COR-L47 (cell line): ENCODE measurements at regions not wholly inside any gene's neighbourhood (a gene's known extent, or its start where the extent isn't known, plus 50 kb on each side); places are given as distances from the start of the nearest gene placed in this dataset.
"Not testable (repeated sequence)": the region's sequence is repeated elsewhere in the genome, so short reads cannot be mapped to it uniquely, and the experiment has no call there.

Experiments
- DNase-seq: peaks from one replicate; lab custom pipeline; 2025; lab: John Stamatoyannopoulos, UW

DNA sequence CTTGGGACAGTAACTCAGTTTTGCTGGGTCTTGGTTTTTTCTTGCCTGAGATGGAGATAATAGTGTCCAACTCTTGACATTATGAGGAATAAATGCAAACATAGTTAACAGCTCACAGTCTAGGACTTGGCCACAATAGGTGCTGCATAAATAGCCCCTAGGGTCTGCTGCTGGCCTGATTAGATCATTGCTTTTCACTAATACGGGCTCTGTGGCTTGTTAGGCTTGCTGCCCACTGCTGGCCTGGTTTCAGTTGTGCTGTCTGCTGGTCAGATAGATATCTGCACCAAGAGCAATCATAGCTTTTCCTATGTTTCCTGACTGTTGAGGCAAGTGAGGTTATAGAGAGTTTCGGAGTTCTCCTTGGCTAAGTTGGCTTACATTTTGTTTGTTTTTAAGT lies 246.1 kb downstream of the DNAJB9 start:
- DNase-seq: no peak

DNA sequence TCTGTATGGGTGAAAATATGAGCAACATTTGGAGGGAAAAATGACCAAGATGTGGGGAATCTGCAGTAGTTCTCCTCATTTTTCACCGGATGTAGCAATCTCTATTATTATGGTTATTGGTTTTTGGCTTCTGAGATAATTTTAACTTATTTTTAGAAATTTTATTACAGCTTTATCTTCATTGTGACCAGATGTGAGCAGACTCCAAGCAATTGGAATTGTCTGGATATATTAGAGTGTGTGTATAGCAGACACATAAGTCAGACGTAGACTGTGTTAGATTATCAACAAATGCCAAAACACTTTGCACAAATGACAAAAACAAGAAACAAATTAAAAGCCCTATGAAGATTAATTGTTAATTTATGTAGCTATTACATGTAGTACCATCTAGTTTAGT lies 249.1 kb downstream of the DNAJB9 start:
- DNase-seq: no peak

DNA sequence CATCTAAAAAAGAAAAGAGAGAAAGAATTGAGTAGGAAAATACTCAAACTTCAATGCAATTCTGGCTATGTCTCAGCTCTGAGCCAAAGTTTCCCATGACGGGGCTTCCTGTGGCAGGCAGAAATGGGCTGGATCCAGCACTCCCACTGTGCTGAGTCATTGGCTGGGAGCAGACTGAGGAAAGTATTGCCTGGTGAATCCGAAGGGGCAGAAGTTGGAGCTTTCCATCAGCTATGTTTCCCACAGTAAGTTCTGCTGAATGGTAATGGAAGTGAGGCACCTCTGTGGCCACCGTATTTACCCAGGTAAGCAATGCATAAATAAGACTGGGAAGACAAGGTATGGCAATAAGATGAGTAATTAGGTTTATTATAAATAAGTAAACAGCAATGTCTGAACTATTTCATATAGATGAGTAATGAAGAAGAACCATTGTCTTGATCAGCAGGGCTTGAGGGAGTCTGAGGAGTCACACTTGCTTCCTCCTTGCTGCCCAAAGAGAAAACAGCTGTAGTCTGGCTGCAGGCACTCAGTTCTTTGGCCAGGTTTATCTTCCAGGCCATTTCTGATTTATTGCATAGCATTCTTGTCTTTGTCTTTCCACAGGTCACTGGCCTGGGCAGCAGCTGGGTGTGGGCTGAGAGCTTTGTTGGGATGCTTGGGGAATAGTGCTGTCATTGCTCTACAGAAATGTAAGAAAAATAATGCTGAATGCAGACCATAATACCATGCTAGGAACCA lies 255.3 kb downstream of the DNAJB9 start:
- no peak for DNase-seq

DNA sequence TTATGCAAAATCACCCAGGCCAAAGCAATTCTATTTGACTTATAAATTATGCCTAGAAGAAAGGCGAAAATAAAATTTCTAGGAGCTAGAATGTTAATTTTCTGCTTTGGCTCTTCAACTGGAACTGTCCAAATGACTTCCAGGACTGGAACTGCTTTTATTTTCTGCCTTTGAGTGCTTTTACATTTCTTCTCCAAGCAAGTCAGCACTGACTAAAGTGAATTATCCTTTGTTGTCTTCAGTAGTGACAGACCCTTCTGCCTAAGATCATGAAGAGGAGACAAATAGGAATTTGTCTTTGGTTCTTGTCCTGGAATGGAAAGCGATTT lies 255.9 kb downstream of the DNAJB9 start:
- no peak for DNase-seq

DNA sequence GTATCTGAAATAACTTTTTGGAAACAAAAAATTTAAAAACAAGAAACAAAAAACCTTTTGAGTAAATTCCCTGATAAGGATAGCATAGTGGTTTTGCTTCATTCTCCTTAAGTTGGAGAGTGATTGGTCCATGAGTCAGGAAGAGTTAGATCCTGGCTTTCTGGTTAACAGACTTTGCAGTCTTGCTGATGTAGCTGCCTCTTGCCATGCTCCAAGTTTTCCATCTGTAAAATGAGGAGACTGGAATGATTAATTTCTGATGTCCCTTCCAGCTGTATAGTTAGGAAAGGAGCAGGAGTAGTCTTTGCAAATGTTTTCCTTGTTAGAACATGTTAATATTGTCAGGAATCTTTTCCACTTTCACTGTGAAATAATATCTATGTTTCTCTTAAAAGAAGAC lies 266.6 kb downstream of the DNAJB9 start:
- DNase-seq: no peak

DNA sequence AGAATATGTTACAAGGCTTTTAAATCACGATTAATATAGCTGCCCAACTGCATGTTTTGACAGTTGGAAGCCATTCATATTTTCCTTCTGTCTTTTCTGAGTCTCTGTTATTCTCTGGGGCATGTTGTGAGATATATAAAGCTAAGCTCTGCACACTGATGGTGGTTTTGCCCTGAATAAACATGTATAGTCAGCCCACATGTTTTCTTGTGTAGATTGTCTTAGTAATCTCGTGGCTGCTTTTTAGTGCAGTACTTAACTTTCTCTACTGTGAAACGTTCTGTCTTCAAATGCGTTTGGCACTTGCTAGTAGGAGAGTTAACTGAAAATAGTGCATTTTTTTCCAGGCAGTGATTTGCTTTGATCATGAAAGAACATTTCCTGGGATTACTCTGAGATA lies 268.5 kb downstream of the DNAJB9 start:
- DNase-seq: no peak

DNA sequence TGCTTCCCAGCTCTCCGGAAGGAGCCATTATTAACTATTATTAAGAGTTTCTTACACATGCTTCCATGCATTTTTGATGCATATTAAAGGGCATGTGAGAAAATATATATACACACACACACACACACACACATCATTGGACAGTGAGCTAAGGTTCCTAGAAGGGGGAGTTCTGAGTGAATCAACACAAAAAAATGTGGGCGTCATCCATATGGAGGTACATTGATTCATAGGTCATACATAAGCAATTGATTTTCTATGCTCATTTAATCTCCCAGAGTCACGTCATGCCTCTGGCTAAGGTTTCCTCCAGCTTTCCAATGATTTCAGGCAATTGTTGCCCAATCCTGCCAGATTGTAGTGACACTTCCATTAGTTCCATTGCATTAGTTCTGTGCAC lies 269.4 kb downstream of the DNAJB9 start:
- DNase-seq: no peak

DNA sequence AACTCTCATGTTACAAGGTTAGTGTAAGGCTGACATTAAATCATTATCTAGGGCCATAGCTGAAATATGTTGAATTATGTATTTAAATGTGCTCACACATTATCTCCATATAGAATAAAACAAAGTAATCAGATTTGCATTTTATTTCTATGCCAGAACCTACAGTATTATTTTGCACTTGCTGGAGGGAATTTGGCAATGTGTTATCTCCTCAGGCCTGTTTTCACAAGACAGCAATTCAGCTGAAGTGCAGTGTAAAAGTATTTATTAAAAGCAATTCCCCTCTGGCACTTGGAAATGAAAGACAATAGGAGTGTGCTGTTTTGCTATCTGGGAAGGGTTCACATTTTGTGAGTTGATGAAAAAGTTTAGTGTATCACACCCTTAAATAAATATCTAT lies 276.3 kb downstream of the DNAJB9 start:
- no peak for DNase-seq

DNA sequence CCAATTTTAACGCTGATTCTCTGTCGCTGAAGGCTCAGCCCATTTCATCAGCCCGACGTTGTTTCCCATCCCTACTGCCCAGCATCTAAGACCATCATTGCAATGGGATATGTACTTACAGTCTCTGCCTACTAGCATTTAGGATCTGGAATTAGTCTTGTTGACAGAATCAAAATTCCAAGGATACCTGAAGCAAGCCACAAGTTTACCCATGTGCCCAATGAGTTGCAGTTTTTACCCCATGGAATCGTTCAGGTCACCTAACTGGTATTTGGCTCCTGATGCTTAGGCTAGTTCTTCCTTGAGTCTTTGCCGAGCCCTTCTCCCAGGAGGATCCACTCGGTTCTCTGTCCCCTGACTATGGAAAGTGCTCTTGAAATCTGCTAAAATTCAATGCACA lies 276.8 kb downstream of the DNAJB9 start:
- DNase-seq: no peak

DNA sequence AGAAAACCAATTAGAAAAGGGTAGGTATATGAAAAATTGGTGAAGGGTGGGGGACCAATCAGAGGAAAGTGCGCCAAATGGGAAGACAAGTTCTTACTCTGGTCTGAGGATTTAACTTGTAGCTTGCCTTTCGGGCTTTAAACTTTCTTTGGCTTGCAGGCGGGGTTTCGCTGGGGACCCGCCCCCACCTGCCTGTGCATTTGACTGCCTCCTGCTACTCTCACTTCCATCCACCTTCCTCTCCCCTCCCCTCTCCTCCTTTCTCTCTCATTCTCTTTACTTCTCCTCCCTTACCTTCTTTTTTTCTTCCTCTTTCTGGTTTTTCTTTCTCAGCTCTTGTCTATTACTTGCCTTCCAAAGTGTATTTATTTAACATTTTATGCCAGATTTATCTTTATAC lies 278.8 kb downstream of the DNAJB9 start:
- DNase-seq: no peak

DNA sequence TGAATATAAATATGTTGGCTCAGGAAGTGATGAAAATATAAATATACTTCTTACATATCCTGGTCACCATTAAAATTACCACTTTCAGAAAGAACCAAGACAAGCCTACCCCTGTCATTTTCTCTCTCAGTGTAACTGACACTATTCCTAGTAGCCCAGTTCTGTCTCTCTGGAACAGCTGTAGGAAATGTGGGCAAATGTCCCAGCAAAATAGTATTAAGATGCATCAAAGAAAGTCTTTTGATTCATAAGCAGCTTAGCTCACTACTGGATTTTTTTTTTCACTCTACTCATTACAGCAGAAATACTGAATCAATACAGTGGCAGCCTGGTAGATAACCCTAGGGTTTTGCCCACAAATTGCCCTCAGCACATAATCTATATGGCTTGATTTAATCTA lies 290.9 kb downstream of the DNAJB9 start:
- DNase-seq: no peak

DNA sequence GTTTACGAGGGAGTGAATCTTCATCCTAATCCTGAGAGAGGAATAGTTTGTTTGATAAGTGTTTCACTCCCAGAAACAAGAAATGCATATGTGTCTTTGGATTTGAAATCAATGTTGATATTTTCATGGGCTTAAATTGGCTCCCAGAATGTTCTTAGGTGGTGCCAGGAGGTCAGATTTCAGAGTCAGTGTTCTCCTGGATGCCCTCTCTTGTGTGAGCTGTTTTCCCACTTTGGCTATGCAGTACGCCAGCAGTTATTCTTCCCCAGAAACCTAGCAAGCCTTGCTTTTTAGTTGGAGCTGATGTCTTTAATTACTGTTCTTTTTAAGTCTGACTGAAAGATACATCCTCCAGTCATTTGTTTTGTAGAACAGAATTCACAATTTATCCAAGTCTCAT lies 291.4 kb downstream of the DNAJB9 start:
- DNase-seq: no peak

DNA sequence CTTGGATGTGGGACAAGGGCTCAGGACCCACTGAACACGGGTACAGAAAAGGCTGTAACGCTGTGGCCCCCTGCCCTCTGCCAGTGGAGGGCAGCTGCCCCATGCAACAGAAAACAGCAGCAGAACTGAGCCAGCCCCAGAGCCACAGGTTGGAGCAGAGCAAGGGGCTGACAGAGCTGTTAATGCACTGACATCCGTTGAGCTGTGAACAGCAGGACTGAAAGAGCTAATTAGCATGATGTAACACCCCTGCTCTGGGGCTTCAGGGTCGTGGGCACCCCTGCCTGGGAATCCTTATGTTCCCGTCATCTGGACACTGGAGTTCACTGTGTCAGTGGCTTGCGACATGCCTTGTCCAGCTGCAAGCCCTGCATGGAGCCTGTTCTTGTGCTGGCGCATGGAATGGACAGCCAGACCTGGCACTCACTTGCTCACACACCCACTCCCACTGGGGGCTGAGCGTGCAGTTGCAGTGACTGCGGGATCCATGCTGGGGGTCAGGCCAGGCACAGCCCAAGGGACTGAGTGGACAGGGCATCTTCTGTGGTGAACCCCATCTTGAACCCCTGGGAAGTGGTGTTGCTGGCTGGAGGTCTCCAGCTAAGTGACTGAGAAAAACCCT lies 293.7 kb downstream of the DNAJB9 start:
- DNase-seq: no peak

DNA sequence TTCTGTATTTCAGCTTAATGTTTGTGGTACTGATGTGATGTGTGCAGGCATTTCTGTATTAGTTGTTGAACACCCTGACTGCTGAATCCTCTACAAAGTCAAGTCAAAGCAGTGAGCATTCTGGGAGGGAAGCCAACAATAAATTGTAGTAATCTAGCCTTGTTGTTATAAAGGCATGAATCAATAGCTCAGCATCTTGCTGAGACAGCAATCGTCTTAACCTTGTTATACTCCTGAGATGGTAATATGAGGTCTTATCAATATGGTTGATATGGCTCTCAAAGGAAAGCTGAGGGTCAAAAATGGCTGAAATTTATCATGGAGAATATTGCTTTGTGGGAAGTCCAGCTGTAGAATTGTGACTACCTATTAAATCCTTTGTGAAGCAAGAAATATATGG lies 299.4 kb downstream of the DNAJB9 start:
- no peak for DNase-seq

DNA sequence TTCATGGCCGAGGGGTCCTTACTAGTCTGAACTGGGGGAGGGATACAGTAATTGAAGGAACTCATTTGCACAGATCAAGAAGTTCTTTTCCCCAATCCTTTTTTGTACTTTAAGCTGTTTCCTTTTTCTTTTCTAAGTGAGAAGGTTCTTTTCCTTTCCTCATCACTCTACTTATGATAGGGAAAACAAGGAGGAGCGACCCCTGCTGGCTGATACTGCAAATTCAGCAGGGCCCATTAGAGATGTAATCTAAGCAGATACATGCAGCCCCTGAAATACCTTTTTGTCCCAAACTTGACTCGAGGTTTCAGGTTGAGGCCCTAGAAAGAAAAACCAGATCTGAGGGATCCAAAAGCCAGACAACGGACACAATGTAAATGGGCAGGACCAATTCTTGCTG lies 305.5 kb downstream of the DNAJB9 start:
- DNase-seq: no peak

DNA sequence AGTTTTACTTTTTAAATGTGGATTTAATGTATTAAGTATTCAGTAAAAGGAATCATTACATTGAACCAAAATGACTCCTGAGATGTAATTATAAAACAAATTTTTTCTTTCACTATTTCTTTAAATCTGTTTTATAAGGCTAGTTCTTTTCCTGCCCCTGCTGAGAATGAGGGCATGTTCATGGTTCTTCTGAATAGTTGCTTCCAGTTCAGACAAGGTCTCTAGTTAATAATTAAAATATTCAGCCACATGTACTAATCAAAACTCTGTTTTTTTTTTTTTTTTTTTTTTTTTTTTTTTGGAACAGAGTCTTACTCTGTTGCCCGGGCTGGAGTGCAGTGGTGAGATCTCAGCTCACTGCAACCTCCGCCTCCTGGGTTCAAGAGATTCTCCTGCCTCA lies 321.2 kb downstream of the DNAJB9 start:
- DNase-seq: no peak

DNA sequence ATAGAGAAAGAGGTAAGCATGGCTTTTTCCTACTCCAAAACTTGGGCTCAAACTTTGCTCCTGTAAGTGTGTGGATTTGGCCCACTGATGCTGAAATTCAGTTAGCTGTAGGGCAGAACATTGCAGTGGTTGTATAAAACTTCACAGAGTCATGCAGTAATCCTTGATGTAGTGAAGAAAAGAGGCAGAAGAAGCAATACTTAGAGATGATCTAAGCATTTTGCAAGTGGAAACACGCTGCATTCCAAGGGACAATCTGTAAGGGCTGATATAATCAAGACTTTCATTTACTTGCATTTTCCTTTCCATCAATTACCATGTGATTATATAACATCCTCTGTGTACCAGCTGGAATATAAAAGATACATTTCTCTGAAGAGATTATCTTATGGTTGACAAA lies 338.8 kb downstream of the DNAJB9 start:
- DNase-seq: no peak

DNA sequence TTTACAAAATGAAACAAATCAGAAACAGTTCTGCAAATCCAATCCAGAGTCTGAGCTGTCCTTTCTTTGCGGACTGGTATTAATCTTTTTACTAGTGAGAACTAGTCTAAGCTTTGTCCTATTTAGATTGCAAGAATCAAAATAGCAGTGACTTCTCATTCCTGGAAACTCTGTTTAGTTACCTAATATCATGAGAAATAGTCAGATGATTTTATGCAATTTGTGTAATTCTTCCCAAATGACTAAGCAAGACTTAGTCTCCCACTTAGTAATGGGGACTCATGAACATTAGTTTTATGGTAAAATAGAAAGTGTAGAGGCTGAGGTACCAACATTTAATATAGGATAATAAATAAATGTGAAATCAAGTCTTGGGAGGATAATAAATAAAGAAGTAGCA lies 341.3 kb downstream of the DNAJB9 start:
- DNase-seq: no peak

DNA sequence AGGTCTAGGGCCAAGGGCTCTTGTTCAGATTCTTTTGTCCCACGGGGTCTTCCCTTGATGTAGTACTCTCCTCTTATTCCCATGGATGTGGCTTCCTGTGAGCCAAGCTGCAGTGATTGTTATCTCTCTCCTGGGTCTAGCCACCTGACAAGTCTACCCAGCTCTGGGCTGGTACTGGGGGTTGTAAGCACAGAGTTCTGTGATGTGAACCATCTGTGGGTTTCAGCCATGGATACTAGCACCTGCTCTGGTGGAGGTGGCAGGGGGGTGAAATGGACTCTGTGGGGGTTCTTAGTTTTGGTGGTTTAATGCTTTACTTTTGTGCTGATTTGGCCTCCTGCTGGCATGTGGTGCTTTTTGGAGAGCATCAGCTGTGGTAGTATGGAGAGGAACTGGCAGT lies 350.8 kb downstream of the DNAJB9 start:
- no peak for DNase-seq

DNA sequence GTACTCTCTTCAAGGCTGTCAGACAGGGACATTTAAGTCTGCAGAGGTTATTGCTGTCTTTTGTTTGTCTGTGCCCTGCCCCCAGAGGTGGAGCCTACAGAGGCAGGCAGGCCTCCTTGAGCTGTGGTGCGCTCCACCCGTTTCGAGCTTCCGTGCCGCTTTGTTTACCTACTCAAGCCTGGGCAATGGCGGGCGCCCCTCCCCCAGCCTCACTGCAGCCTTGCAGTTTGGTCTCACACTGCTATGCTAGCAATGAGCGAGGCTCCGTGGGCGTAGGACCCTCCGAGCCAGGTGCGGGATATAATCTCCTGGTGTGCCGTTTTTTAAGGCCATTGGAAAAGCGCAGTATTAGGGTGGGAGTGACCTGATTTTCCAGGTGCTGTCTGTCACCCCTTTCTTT lies 373.4 kb downstream of the DNAJB9 start:
- not testable (repeated sequence) for DNase-seq

DNA sequence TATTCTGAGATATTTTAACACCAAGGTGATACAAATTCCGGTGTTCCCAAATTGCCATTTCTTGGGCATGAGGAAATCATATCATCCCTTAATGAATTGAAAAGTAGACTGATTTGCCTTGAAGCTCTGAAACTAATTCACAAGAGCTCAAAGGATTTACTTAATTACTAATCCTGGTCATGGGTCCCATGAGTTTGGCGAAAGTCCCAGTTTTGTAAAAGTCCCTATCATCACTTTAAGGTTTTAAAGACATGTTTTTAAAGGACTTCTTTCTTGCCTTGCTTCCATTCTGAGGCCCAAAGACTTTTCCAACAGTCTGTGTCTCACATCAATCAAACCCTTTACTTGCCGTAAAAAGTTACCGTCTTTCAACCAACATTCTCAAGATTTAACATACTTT lies 377.9 kb downstream of the DNAJB9 start:
- DNase-seq: no peak

DNA sequence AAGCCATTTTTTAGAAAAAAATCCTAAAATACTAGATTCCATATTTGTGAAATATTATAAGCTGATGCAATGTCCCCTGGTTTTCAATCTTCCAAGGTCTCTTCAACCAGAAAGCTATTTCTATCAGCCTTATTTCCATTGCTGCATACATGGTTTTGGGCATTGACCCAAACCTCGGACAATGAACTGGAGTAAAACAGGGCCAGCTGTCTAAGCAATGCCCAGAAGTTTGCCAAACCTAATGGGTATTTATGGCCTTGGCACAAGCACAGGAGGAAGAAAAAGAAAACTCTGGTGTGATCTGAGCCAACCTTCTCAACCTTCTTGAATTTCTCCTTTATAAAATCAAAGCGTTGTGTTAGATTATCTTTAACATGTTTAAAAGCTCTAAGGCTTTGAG lies 402.3 kb downstream of the DNAJB9 start:
- peak; percentile 12 for DNase-seq

DNA sequence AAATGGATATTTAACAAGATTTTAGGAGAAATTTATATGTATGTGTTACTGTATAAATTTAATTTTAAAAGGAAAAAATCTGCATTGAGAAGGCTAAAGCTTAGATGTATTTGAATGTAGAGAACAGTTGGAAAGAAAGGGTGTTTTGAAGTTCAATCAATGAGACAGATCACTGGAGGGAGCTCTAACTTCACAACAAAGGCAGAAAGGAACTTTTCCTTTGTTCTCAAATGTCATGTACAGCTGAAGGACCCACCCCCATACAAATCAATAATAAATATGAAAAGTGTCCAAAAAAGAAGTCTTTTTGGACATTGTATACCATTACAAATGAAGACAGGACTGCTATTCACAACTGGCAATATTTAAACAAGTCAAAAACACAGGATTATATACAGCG lies 403.4 kb downstream of the DNAJB9 start:
- DNase-seq: peak; percentile 26

DNA sequence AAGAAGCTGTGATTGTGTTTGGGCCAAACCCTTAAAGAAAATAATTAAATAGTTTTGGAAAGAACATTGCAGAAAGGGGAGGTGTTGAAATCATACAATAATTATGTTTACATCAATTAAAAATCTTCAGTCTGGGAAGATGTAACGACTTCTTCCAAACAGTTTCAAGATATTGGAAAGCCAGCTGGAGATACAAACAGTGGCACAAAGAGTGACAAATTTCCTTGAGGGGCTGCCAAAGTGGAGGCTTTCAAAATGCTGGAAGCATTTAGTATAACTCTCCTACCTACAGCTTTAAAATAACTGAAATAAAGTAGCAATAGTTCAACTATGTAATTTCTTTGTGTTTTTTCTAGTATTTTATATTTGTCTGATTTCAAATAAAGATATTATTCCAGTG lies 405.0 kb downstream of the DNAJB9 start:
- no peak for DNase-seq
